SK-N-SH treated with all-trans-retinoic acid at 6 μM for 48 hours (cell line): ENCODE measurements at regions not wholly inside any gene's neighbourhood (a gene's known extent, or its start where the extent isn't known, plus 50 kb on each side); places are given as distances from the start of the nearest gene placed in this dataset.
A peak's percentile ranks its signal among the peaks of the same experiment; 100 is the strongest.

Experiments used
- ATAC-seq: fragments of 200-7000 bp; cut with Tn5 transposase; 3 replicates; pipeline ENCODE4 v1.9.1; 2020; ENCODE audit warnings: mild to moderate bottlenecking, moderate library complexity
- ARNTL ChIP-seq: fragments of 450-650 bp; formaldehyde crosslinking; IDR thresholded peaks from 2 replicates; pipeline ENCODE4 v1.5.0; 2020; ENCODE audit warnings: low read depth, mild to moderate bottlenecking, moderate library complexity, borderline replicate concordance
- BACH2 ChIP-seq: fragments of 250-450 bp; sonication (Bioruptor Pico); IDR thresholded peaks from 2 replicates; pipeline ENCODE4 v1.9.0; 2021; ENCODE audit warnings: mild to moderate bottlenecking, borderline replicate concordance
- CSDC2 ChIP-seq: fragments of 250-450 bp; sonication (Bioruptor Pico); IDR thresholded peaks from 2 replicates; pipeline ENCODE4 v1.5.0; 2020; ENCODE audit warnings: mild to moderate bottlenecking, moderate library complexity
- CSRNP3 ChIP-seq: fragments of 250-450 bp; sonication (Bioruptor Pico); IDR thresholded peaks from 2 replicates; pipeline ENCODE4 v1.5.1; 2021; ENCODE audit warnings: mild to moderate bottlenecking, moderate library complexity
- ESRRG ChIP-seq: fragments of 250-450 bp; sonication (Bioruptor Pico); IDR thresholded peaks from 2 replicates; pipeline ENCODE4 v1.6.1; 2021; ENCODE audit warnings: mild to moderate bottlenecking
- GLIS3 ChIP-seq: fragments of 250-450 bp; sonication (Bioruptor Pico); IDR thresholded peaks from 2 replicates; pipeline ENCODE4 v1.5.0; 2020; ENCODE audit warnings: mild to moderate bottlenecking, moderate library complexity
- ISL1 ChIP-seq: fragments of 250-450 bp; sonication (Bioruptor Pico); IDR thresholded peaks from 2 replicates; pipeline ENCODE4 v2.1.2; 2022; ENCODE audit warnings: mild to moderate bottlenecking, moderate library complexity
- OSR1 ChIP-seq: fragments of 250-450 bp; sonication (Bioruptor Pico); IDR thresholded peaks from 2 replicates; pipeline ENCODE4 v1.8.0; 2022; ENCODE audit warnings: moderate library complexity, mild to moderate bottlenecking, inconsistent platforms
- PATZ1 ChIP-seq: fragments of 250-450 bp; sonication (Bioruptor Pico); IDR thresholded peaks from 2 replicates; pipeline ENCODE4 v1.8.0; 2020; ENCODE audit warnings: mild to moderate bottlenecking, moderate library complexity, borderline replicate concordance
- PPARA ChIP-seq: fragments of 250-450 bp; sonication (Bioruptor Pico); IDR thresholded peaks from 2 replicates; pipeline ENCODE4 v1.5.0; 2020; ENCODE audit warnings: mild to moderate bottlenecking, borderline replicate concordance
- SNAI2 ChIP-seq: fragments of 250-450 bp; sonication (Bioruptor Pico); IDR thresholded peaks from 2 replicates; pipeline ENCODE4 v1.5.0; 2020; ENCODE audit warnings: mild to moderate bottlenecking, moderate library complexity
- TCF4 ChIP-seq: fragments of 250-450 bp; sonication (Bioruptor Pico); IDR thresholded peaks from 2 replicates; pipeline ENCODE4 v1.8.0; 2021; ENCODE audit warnings: mild to moderate bottlenecking, moderate library complexity, borderline replicate concordance
- TOX ChIP-seq: fragments of 250-450 bp; sonication (Bioruptor Pico); IDR thresholded peaks from 2 replicates; pipeline ENCODE4 v1.8.0; 2021; ENCODE audit warnings: mild to moderate bottlenecking, moderate library complexity, borderline replicate concordance
- TSHZ2 ChIP-seq: fragments of 250-450 bp; sonication (Bioruptor Pico); IDR thresholded peaks from 2 replicates; pipeline ENCODE4 v1.5.0; 2020; ENCODE audit warnings: mild to moderate bottlenecking, moderate library complexity
- ZC3H10 ChIP-seq: fragments of 250-450 bp; sonication (Bioruptor Pico); IDR thresholded peaks from 2 replicates; pipeline ENCODE4 v1.5.1; 2021; ENCODE audit warnings: mild to moderate bottlenecking, moderate library complexity
- ZFP3 ChIP-seq: fragments of 250-450 bp; sonication (Bioruptor Pico); IDR thresholded peaks from 2 replicates; pipeline ENCODE4 v1.5.0; 2020; ENCODE audit warnings: mild to moderate bottlenecking, moderate library complexity
- ZFP30 ChIP-seq: fragments of 450-650 bp; formaldehyde crosslinking; IDR thresholded peaks from 2 replicates; pipeline ENCODE4 v1.5.0; 2022; ENCODE audit warnings: mild to moderate bottlenecking, moderate library complexity
- ZNF565 ChIP-seq: fragments of 450-650 bp; formaldehyde crosslinking; conservative IDR thresholded peaks from 2 replicates; pipeline ENCODE4 v1.5.0; 2020; ENCODE audit warnings: low read depth, mild to moderate bottlenecking, moderate library complexity
- ZNF70 ChIP-seq: fragments of 450-650 bp; formaldehyde crosslinking; IDR thresholded peaks from 2 replicates; pipeline ENCODE4 v1.5.0; 2020; ENCODE audit warnings: mild to moderate bottlenecking, moderate library complexity
- ZNF8 ChIP-seq: fragments of 450-650 bp; formaldehyde crosslinking; IDR thresholded peaks from 2 replicates; pipeline ENCODE4 v1.5.0; 2020; ENCODE audit warnings: mild to moderate bottlenecking, moderate library complexity
- TF ChIP-seq, protein P1 (sequence below): fragments of 250-450 bp; sonication (Bioruptor Pico); IDR thresholded peaks from 2 replicates; pipeline ENCODE4 v1.8.0; 2021; ENCODE audit warnings: low read depth, mild to moderate bottlenecking, moderate library complexity, borderline replicate concordance

- ATAC-seq = no peak
- TF ChIP-seq ZNF8 (CRISPR knock-in tag) (peak; percentile 95), ISL1 (CRISPR knock-in tag) (no peak)
Observed at GRCh38 chr2:62430146-62430545, 75.8 kb downstream of the TMEM17 start.

- TF ChIP-seq SNAI2 = no peak
- TF ChIP-seq CSRNP3 (CRISPR knock-in tag) = no peak
- no peak for TF ChIP-seq ZC3H10 (CRISPR knock-in tag)
- no peak for ATAC-seq
Observed at GRCh38 chr2:62427146-62427545, 78.8 kb downstream of the TMEM17 start.

DNA sequence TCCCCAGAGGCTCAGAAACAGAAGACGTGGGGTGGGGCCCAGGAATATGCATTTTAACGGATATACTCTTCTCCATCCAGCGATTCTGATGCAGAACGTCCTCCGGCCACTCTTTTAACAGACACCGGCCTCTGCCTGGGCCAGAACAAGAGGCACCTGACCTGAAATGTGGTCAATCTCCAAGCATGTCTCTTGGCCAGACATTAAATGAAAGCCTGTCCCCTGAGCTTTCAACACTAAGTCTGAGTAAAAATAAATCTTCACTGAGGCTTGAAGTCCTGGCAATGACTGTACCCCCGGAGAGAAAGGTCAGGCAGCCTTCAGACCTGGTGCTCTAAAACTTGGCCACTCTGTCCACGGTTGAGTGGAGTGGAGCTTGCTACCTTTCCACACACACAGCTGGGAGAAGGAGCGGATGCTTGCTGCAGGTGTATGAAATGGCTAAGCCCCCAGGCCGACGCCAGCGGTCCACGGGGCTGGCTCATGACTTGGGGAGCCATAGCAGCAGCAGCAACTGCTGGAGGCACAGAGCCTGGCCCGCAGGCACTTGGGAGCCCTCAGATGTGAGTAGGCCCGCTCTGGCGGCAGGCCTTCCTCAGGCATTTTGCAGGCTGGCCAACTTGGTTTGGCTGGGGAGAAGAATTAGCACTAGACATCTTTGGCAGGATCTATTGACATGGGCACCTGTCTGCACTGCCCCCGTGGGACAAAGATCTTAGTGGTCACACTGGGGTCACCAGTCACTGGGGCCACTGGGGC is 79.7 kb downstream of the TMEM17 start:
- TF ChIP-seq TOX (CRISPR knock-in tag) (no peak), ZNF565 (CRISPR knock-in tag) (no peak), ESRRG (no peak), TSHZ2 (no peak), CSDC2 (CRISPR knock-in tag) (no peak), GLIS3 (CRISPR knock-in tag) (no peak), ZFP3 (CRISPR knock-in tag) (no peak), PATZ1 (no peak), PPARA (no peak), ZNF70 (CRISPR knock-in tag) (no peak), BACH2 (CRISPR knock-in tag) (no peak), ZFP30 (no peak), ARNTL (CRISPR knock-in tag) (no peak), ZC3H10 (CRISPR knock-in tag) (no peak), OSR1 (CRISPR knock-in tag) (no peak), CSRNP3 (CRISPR knock-in tag) (no peak), TCF4 (no peak)
- TF ChIP-seq, protein P1, sequence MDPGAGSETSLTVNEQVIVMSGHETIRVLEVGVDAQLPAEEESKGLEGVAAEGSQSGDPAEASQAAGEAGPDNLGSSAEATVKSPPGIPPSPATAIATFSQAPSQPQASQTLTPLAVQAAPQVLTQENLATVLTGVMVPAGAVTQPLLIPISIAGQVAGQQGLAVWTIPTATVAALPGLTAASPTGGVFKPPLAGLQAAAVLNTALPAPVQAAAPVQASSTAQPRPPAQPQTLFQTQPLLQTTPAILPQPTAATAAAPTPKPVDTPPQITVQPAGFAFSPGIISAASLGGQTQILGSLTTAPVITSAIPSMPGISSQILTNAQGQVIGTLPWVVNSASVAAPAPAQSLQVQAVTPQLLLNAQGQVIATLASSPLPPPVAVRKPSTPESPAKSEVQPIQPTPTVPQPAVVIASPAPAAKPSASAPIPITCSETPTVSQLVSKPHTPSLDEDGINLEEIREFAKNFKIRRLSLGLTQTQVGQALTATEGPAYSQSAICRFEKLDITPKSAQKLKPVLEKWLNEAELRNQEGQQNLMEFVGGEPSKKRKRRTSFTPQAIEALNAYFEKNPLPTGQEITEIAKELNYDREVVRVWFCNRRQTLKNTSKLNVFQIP (CRISPR knock-in tag) = no peak
- TF ChIP-seq, all 23 proteins: peak for 0
- ATAC-seq = no peak
